CD8-positive, alpha-beta memory T cell (primary cell): ENCODE measurements at regions not wholly inside any gene's neighbourhood (a gene's known extent, or its start where the extent isn't known, plus 50 kb on each side); places are given as distances from the start of the nearest gene placed in this dataset.
"Not testable (repeated sequence)": the region's sequence is repeated elsewhere in the genome, so short reads cannot be mapped to it uniquely, and the experiment has no call there.

Experiments
- CTCF ChIA-PET: fragments of 350-600 bp; sonication (Branson Sonifier 250); formaldehyde crosslinking; loops from one replicate; lab custom pipeline; 2021; ENCODE audit warnings: antibody characterized with exemption; lab: Charles Lee
- POLR2A ChIA-PET: fragments of 350-600 bp; sonication (Branson Sonifier 250); formaldehyde crosslinking; loops from one replicate; lab custom pipeline; 2021; ENCODE audit warnings: antibody characterized with exemption; lab: Charles Lee
- DNase-seq, 5 donors: peaks; one replicate each; pipeline versions ENCODE4 v3.0.0 to v3.0.0-alpha.2; 2020 to 2022; ENCODE audit warnings: mixed read lengths in 1 of 5
- H3K27ac ChIP-seq: one replicate; pipeline ENCODE4 v1.7.0; 2013; ENCODE audit warnings: low read depth, mild to moderate bottlenecking, low read length, moderate library complexity
- H3K27me3 ChIP-seq: 2 replicates; pipeline ENCODE4 v1.7.0; 2013; ENCODE audit warnings: low read length, mild to moderate bottlenecking; ENCODE audit not compliant: insufficient read depth, poor library complexity, severe bottlenecking
- H3K36me3 ChIP-seq: 2 replicates; pipeline ENCODE4 v1.7.0; 2013; ENCODE audit warnings: mild to moderate bottlenecking, low read length, moderate library complexity; ENCODE audit not compliant: insufficient read depth
- H3K4me1 ChIP-seq: 2 replicates; pipeline ENCODE4 v1.7.0; 2013; ENCODE audit warnings: mild to moderate bottlenecking, low read length, moderate library complexity; ENCODE audit not compliant: insufficient read depth
- H3K4me3 ChIP-seq: 2 replicates; pipeline ENCODE4 v1.7.0; 2013; ENCODE audit warnings: mild to moderate bottlenecking, low read length
- H3K9me3 ChIP-seq: 2 replicates; pipeline ENCODE4 v1.7.0; 2013; ENCODE audit warnings: mild to moderate bottlenecking, low read length
- H3K27ac Mint-ChIP-seq, 8 donors: one replicate each; pipeline ENCODE4 v1.8.0; 2020 to 2021; ENCODE audit warnings: mixed read lengths in 8 of 8, mild to moderate bottlenecking in 6 of 8, inconsistent platforms in 3 of 8, moderate library complexity in 3 of 8
- H3K27me3 Mint-ChIP-seq, 2 donors: one replicate each; pipeline ENCODE4 v1.8.0; 2020 to 2021; ENCODE audit warnings: mixed read lengths in 2 of 2, mild to moderate bottlenecking in 1 of 2, moderate library complexity in 1 of 2
- H3K36me3 Mint-ChIP-seq, 3 donors: one replicate each; pipeline ENCODE4 v1.8.0; 2020 to 2021; ENCODE audit warnings: mixed read lengths in 3 of 3, inconsistent platforms in 1 of 3, mild to moderate bottlenecking in 1 of 3
- H3K4me1 Mint-ChIP-seq, 3 donors: one replicate each; pipeline ENCODE4 v1.8.0; 2020 to 2021; ENCODE audit warnings: mixed read lengths in 3 of 3, inconsistent platforms in 1 of 3, mild to moderate bottlenecking in 1 of 3
- H3K4me3 Mint-ChIP-seq, 7 donors: one replicate each; pipeline ENCODE4 v1.8.0; 2020 to 2021; ENCODE audit warnings: mixed read lengths in 7 of 7, mild to moderate bottlenecking in 6 of 7, moderate library complexity in 4 of 7, inconsistent platforms in 2 of 7
- H3K9me3 Mint-ChIP-seq, 5 donors: one replicate each; pipeline ENCODE4 v1.8.0; 2020 to 2022; ENCODE audit warnings: mixed read lengths in 5 of 5, mild to moderate bottlenecking in 3 of 5, moderate library complexity in 2 of 5, inconsistent platforms in 1 of 5

- POLR2A ChIA-PET, H3K4me3 Mint-ChIP-seq, H3K4me3 ChIP-seq, H3K27me3 ChIP-seq, H3K4me1 Mint-ChIP-seq, H3K27me3 Mint-ChIP-seq, H3K9me3 ChIP-seq, H3K9me3 Mint-ChIP-seq, H3K27ac Mint-ChIP-seq, H3K4me1 ChIP-seq, CTCF ChIA-PET, DNase-seq, H3K27ac ChIP-seq, H3K36me3 ChIP-seq, H3K36me3 Mint-ChIP-seq: not testable (repeated sequence)
Measured at GRCh38 chr13:22959859-22960258, 220.9 kb upstream of the SGCG start.

DNA sequence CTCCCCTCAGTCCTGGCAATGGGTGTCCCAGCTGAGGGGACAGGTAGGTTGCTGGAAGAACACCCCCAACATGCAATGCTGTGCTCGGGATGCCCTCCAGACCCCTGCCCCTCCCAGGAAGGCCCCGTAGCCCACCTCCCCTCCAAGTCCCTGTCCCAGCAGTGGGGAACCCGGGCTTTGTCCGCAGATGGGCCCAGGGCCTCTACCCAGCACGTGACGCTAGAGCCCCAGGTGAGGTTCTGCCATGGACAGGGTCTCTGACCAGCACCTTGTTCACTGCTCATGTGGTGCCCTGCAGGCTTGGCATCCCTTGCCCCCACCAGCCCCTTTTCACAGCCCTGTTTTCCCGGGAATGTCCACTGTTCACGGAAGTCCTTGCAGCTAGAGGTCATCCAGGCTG is 220.0 kb upstream of the SGCG start:
- H3K27me3 ChIP-seq, result no peaks in the 10 kb centered on the region
- no peak overlapping the region for H3K27ac Mint-ChIP-seq
- no peak overlapping the region for H3K27ac ChIP-seq
- H3K27me3 Mint-ChIP-seq, result peaks cover 3 to 4% of the 10 kb centered on the region in 2 donors
- DNase-seq, result no peak
- H3K36me3 Mint-ChIP-seq, result no peaks in the 10 kb centered on the region
- H3K9me3 ChIP-seq, result no peaks in the 10 kb centered on the region
- H3K36me3 ChIP-seq, result no peaks in the 10 kb centered on the region
- H3K4me3 Mint-ChIP-seq, result no peak overlapping the region
- H3K4me3 ChIP-seq, result no peak overlapping the region
- ChIA-PET POLR2A (no interaction called here), CTCF (no interaction called here)
- H3K9me3 Mint-ChIP-seq, result no peaks in the 10 kb centered on the region
- no peaks in the 10 kb centered on the region for H3K4me1 Mint-ChIP-seq
- H3K4me1 ChIP-seq, result no peaks in the 10 kb centered on the region

DNA sequence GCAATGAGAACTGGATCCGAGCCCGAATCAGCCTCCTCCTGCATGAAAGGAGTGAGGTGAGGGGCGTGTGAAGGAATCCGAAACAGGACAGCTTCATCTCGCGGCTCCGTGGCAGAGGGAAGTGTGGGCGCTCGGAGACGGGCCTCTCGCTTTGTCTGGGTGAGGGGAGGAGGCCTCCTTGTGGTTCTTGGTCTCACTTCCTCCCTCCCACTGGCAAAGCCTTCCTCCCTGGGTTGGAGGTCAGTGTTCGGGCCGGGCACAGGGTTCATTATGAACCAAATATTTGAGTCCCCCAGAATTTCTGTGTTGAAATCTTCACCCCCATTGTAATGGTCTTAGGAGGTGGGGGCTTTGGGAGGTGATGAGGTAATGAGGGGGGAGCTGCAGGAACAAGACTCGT is 219.4 kb upstream of the SGCG start:
- H3K27me3 ChIP-seq, H3K4me3 ChIP-seq, H3K4me1 ChIP-seq, H3K4me1 Mint-ChIP-seq, H3K36me3 Mint-ChIP-seq, H3K27me3 Mint-ChIP-seq, POLR2A ChIA-PET, H3K9me3 ChIP-seq, H3K27ac Mint-ChIP-seq, CTCF ChIA-PET, H3K4me3 Mint-ChIP-seq, H3K27ac ChIP-seq, H3K36me3 ChIP-seq, DNase-seq, H3K9me3 Mint-ChIP-seq: not testable (repeated sequence)

- no peaks in the 10 kb centered on the region for H3K9me3 ChIP-seq
- H3K36me3 ChIP-seq, result no peaks in the 10 kb centered on the region
- Mint-ChIP-seq H3K4me3 (no peak overlapping the region), H3K36me3 (no peaks in the 10 kb centered on the region), H3K4me1 (no peaks in the 10 kb centered on the region), H3K27me3 (peaks cover 3 to 4% of the 10 kb centered on the region in 2 donors), H3K27ac (no peak overlapping the region), H3K9me3 (no peaks in the 10 kb centered on the region)
- CTCF ChIA-PET, result no interaction called here
- no peak for DNase-seq
- H3K27me3 ChIP-seq, result no peaks in the 10 kb centered on the region
- H3K27ac ChIP-seq, result no peak overlapping the region
- H3K4me1 ChIP-seq, result no peaks in the 10 kb centered on the region
- H3K4me3 ChIP-seq, result no peak overlapping the region
- POLR2A ChIA-PET, result no interaction called here
Measured at GRCh38 chr13:22961835-22962537, 218.8 kb upstream of the SGCG start.

DNA sequence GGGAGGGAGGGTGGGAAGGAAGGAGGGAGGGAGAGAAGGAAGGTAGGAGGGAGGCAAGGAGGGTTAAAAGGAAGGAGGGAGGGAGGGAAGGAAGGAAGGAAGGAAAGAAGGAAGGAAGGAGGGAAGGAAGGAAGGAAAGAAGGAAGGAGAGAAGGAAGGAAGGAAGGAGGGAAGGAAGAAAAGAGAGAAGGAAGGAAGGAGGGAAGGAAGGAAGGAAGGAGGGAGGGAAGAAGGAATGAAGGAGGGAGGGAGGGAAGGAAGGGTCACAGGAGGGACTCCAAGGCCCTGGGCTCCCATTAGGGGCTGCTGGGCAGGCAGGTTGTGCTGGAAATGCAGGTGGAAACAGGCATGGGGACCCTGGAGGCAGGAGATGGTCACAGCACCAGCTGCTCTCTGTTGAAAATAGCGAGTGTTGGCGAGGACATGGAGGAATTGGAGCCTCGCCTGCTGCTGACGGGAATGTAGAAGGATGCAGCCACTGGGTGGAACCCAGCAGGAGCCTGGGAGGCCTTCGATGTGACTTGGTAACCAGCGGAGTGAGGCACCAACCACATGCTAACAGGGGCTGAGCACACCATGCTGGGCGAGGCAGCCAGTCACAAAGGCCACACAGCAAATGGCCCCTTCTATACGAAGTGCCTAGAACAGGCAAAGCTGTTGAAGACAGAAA is 217.3 kb upstream of the SGCG start:
- H3K4me1 ChIP-seq, H3K9me3 ChIP-seq, CTCF ChIA-PET, DNase-seq, H3K27me3 Mint-ChIP-seq, H3K27ac ChIP-seq, H3K4me1 Mint-ChIP-seq, H3K27me3 ChIP-seq, H3K9me3 Mint-ChIP-seq, H3K4me3 ChIP-seq, H3K36me3 ChIP-seq, H3K4me3 Mint-ChIP-seq, H3K36me3 Mint-ChIP-seq, POLR2A ChIA-PET: not testable (repeated sequence)
- H3K27ac Mint-ChIP-seq, result peak overlapping the region in 1 of 8 donors; percentile 19

DNA sequence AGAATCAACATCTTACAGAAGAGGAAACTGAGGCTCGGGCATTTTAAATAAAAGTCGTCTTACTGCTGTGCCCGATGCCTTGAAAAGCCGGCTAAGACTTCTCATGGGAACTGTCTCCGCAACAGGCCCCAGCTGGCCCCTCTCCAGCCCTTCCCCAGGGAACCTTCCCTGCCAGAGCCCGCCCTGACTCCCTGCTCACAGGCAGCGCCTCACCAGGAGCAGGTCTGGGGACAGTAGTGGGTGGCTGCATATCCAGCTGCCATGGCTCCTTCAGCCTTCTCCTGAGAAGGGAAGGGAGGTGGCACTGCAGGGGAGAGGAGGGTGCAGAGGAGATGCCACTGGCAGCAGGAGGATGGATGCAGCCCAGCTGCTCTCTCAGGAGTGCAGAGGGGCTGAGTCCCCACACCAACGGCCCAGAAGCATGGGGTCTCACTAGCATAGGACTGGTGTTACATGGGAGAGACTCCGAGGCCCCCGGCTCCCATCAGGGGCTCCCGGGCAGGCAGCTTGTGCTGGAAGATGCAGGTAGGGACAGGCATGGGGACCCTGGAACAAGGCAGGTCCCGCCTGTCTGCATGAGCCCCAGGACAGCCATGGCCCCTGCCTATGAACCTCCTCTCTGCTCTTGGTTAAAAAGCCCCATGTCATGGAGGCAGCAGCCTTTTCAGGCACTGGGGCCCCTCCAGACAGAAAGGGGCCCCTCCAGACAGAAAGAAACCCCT is 216.4 kb upstream of the SGCG start:
- H3K36me3 ChIP-seq, result no peaks in the 10 kb centered on the region
- H3K4me1 ChIP-seq, result no peaks in the 10 kb centered on the region
- DNase-seq, result no peak
- Mint-ChIP-seq H3K4me3 (no peak overlapping the region), H3K9me3 (no peaks in the 10 kb centered on the region), H3K4me1 (no peaks in the 10 kb centered on the region), H3K27me3 (peaks cover 3 to 4% of the 10 kb centered on the region in 2 donors), H3K27ac (no peak overlapping the region), H3K36me3 (no peaks in the 10 kb centered on the region)
- ChIA-PET POLR2A (no interaction called here), CTCF (no interaction called here)
- no peak overlapping the region for H3K4me3 ChIP-seq
- H3K27ac ChIP-seq, result no peak overlapping the region
- H3K27me3 ChIP-seq, result no peaks in the 10 kb centered on the region
- H3K9me3 ChIP-seq, result no peaks in the 10 kb centered on the region

DNA sequence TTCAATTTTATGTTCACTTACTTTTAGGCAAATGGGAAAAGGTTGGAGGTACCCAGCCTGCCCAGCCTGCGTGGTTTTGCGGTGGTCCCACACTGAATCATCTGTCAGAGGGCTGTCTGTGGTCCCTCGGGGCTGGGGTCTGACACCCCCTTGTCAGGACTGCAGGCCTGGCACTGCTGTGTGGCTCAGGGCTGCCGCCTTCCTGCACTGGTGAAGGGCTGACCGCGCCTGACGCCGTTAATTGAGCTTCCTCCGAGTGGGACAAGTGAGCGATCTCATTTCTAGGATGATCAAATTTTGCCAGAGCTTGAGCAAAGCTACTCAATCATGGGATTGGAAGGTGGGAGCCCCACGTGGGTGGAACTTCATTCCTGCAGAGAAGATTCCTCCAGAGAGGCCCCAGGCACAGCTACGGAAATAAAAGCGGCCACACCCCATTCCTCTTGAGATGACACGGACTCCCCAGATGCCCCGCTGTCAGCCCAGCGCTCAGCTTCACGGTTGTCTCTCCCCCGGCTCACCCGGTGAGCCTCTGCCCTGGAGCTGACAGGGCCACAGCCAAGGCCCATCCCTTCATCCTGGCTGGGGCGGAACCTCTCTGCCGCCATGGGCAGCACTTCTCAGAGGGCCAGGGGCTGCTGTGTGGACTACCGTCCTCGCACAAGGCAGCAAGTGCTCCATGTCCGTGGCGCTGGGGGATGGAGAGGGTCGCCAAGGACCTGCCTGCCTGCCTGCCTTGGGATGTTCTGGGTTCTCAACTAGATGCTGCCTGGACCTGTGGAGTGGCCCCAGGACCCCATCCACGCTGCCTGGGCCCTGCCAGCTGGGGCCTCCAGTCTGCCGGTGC is 215.5 kb upstream of the SGCG start:
- H3K9me3 Mint-ChIP-seq, H3K27ac ChIP-seq, CTCF ChIA-PET, H3K27me3 Mint-ChIP-seq, H3K9me3 ChIP-seq, H3K4me1 Mint-ChIP-seq, H3K36me3 ChIP-seq, H3K4me1 ChIP-seq, DNase-seq, POLR2A ChIA-PET, H3K27me3 ChIP-seq, H3K36me3 Mint-ChIP-seq, H3K27ac Mint-ChIP-seq, H3K4me3 Mint-ChIP-seq, H3K4me3 ChIP-seq: not testable (repeated sequence)

GRCh38 chr13:22965858-22966239 is 214.9 kb upstream of the SGCG start:
- H3K27me3 Mint-ChIP-seq, H3K9me3 ChIP-seq, H3K4me3 ChIP-seq, H3K4me1 ChIP-seq, H3K4me3 Mint-ChIP-seq, DNase-seq, H3K9me3 Mint-ChIP-seq, H3K27ac ChIP-seq, H3K27ac Mint-ChIP-seq, H3K4me1 Mint-ChIP-seq, H3K36me3 Mint-ChIP-seq, H3K27me3 ChIP-seq, CTCF ChIA-PET, H3K36me3 ChIP-seq, POLR2A ChIA-PET: not testable (repeated sequence)
